ENCODE measurements at regions not wholly inside any gene's neighbourhood (a gene's known extent, or its start where the extent isn't known, plus 50 kb on each side); places are given as distances from the start of the nearest gene placed in this dataset.
A peak's percentile ranks its signal among the peaks of the same experiment; 100 is the strongest.

DNA sequence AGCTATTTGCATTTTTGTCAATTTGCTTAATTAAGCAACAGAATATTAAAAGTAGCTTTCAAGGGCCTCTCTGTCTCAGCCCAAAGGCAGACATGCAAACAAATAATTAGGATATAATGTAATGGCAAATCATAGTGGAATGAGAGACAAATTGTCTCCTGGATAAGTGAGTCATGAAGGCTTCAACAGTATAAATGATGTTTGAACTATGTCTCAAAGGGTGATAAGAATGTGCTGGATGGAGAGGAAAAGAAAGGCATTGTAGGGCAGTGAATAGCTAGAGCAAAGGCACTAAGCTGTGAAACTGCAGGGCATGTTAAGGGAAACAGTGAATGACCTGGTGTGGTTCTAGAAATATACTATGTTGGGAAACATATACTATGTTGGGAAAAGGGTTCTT, 53.5 kb upstream of the PPP1R12A start:
- TF ChIP-seq, protein P1, sequence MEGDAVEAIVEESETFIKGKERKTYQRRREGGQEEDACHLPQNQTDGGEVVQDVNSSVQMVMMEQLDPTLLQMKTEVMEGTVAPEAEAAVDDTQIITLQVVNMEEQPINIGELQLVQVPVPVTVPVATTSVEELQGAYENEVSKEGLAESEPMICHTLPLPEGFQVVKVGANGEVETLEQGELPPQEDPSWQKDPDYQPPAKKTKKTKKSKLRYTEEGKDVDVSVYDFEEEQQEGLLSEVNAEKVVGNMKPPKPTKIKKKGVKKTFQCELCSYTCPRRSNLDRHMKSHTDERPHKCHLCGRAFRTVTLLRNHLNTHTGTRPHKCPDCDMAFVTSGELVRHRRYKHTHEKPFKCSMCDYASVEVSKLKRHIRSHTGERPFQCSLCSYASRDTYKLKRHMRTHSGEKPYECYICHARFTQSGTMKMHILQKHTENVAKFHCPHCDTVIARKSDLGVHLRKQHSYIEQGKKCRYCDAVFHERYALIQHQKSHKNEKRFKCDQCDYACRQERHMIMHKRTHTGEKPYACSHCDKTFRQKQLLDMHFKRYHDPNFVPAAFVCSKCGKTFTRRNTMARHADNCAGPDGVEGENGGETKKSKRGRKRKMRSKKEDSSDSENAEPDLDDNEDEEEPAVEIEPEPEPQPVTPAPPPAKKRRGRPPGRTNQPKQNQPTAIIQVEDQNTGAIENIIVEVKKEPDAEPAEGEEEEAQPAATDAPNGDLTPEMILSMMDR (IDR thresholded peaks at IDR 0.05; ENCODE audit: insufficient read depth, low read length, severe bottlenecking), result no peak
- peak; percentile 21 for DNase-seq (ENCODE audit: low read depth)
- Histone ChIP-seq H3K4me3 (ENCODE audit: low read depth, low read length) (no peak overlapping the region), H3K36me3 (ENCODE audit: control insufficient read depth, insufficient read depth, low read length) (no peaks in the 10 kb centered on the region), H3K27me3 (ENCODE audit: control insufficient read depth, insufficient read depth, low read length) (no peaks in the 10 kb centered on the region)
- no peak for FAIRE-seq

- DNase-seq (ENCODE audit: low read depth) (no peak), FAIRE-seq (no peak)
- no peaks in the 10 kb centered on the region for H3K27me3 ChIP-seq (ENCODE audit: control insufficient read depth, insufficient read depth, low read length)
- TF ChIP-seq, protein P1 (IDR thresholded peaks at IDR 0.05; ENCODE audit: insufficient read depth, low read length, severe bottlenecking), result no peak
- no peaks in the 10 kb centered on the region for H3K36me3 ChIP-seq (ENCODE audit: control insufficient read depth, insufficient read depth, low read length)
- no peak overlapping the region for H3K4me3 ChIP-seq (ENCODE audit: low read depth, low read length)
Measured at GRCh38 chr12:79987731-79988130, 52.8 kb upstream of the PPP1R12A start.

Data from bronchial epithelial cell (primary cell).